ENCODE measurements at regions not wholly inside any gene's neighbourhood (a gene's known extent, or its start where the extent isn't known, plus 50 kb on each side); places are given as distances from the start of the nearest gene placed in this dataset.

- TF ChIP-seq, protein P1, sequence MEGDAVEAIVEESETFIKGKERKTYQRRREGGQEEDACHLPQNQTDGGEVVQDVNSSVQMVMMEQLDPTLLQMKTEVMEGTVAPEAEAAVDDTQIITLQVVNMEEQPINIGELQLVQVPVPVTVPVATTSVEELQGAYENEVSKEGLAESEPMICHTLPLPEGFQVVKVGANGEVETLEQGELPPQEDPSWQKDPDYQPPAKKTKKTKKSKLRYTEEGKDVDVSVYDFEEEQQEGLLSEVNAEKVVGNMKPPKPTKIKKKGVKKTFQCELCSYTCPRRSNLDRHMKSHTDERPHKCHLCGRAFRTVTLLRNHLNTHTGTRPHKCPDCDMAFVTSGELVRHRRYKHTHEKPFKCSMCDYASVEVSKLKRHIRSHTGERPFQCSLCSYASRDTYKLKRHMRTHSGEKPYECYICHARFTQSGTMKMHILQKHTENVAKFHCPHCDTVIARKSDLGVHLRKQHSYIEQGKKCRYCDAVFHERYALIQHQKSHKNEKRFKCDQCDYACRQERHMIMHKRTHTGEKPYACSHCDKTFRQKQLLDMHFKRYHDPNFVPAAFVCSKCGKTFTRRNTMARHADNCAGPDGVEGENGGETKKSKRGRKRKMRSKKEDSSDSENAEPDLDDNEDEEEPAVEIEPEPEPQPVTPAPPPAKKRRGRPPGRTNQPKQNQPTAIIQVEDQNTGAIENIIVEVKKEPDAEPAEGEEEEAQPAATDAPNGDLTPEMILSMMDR (IDR thresholded peaks at IDR 0.05; ENCODE audit: unreplicated experiment): no peak
- no peak for DNase-seq (ENCODE audit: low spot score in 2 of 2, unreplicated experiment in 2 of 2)
- H3K4me3 Mint-ChIP-seq: no peak overlapping the region
- H3K27me3 Mint-ChIP-seq (ENCODE audit: low read depth): peaks cover 8% of the 10 kb centered on the region
- no peaks in the 10 kb centered on the region for H3K4me1 Mint-ChIP-seq
- H3K27ac Mint-ChIP-seq: no peak overlapping the region
- H3K9me3 Mint-ChIP-seq: peaks cover 8% of the 10 kb centered on the region
- H3K36me3 Mint-ChIP-seq: no peaks in the 10 kb centered on the region
These were observed 399.3 kb downstream of the DOK5 start for GRCh38 chr20:54874718-54875117.

DNA sequence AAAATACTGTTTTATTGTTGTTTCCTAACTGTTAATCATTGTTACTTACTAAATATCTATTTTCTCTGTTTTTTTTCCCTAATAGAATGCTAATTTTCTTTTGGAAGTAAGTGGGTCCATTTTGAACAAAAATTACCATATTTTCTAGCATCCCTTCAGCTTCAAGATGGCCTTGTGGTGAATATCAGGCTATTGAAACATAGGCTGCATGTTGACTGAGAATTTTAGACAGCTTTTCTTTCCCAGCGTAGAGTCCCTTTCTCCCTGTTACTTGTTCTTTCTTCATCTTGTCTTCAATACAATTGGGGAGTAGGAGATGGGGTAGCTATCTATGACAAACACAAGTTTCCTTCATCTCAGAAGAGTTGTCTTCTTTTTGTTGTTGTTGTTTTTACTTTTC is 397.0 kb downstream of the DOK5 start:
- H3K4me3 Mint-ChIP-seq: no peak overlapping the region
- no peak for DNase-seq (ENCODE audit: low spot score in 2 of 2, unreplicated experiment in 2 of 2)
- peaks cover 14% of the 10 kb centered on the region for H3K27me3 Mint-ChIP-seq (ENCODE audit: low read depth)
- H3K9me3 Mint-ChIP-seq: no peaks in the 10 kb centered on the region
- TF ChIP-seq, protein P1 (IDR thresholded peaks at IDR 0.05; ENCODE audit: unreplicated experiment): no peak
- no peaks in the 10 kb centered on the region for H3K4me1 Mint-ChIP-seq
- H3K27ac Mint-ChIP-seq: no peak overlapping the region
- no peaks in the 10 kb centered on the region for H3K36me3 Mint-ChIP-seq

DNA sequence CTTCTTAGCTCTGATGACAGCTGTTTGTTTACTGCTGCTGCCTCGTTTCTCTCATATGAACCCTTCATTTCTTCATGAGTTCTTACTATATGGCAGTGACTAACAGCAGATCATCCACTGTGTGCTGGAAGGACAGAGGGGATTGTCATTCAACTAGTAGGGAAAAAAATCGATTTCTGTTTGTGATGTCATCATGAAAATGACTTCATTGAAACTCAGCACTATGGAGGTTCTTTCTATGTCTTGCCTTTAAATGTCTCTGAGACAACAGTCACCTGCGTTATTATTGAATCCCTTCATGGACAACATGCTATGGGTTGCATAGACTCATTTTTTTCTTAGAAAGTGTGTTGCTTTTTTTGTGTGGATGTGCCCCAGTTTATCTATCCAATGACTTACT is 394.4 kb downstream of the DOK5 start:
- Mint-ChIP-seq H3K36me3 (no peaks in the 10 kb centered on the region), H3K4me1 (no peaks in the 10 kb centered on the region)
- no peak for DNase-seq (ENCODE audit: low spot score in 2 of 2, unreplicated experiment in 2 of 2)

DNA sequence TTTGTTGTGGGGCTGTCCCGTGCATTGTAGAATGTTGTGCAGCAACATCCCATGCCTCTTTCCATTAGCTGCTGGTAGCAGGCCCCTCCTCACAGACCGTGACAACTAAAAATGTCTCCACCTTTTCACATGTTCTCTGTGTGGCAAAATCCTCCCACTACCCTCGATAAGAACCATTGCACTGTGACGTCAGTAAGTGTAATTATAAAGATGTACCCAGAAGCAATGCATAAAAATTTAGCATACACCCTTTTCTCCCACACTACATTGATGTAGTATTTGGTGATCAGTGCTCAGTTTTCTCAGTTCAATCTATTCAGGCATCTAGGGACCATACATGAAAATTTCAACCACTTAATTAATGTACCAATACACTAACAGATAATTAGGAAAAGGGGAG is 389.9 kb downstream of the DOK5 start:
- no peak overlapping the region for H3K27ac Mint-ChIP-seq
- TF ChIP-seq, protein P1 (IDR thresholded peaks at IDR 0.05; ENCODE audit: unreplicated experiment): no peak
- H3K9me3 Mint-ChIP-seq: no peaks in the 10 kb centered on the region
- H3K4me1 Mint-ChIP-seq: no peaks in the 10 kb centered on the region
- DNase-seq (ENCODE audit: low spot score in 2 of 2, unreplicated experiment in 2 of 2): no peak
- H3K36me3 Mint-ChIP-seq: no peaks in the 10 kb centered on the region
- no peak overlapping the region for H3K4me3 Mint-ChIP-seq
- H3K27me3 Mint-ChIP-seq (ENCODE audit: low read depth): peaks cover 9% of the 10 kb centered on the region

More for the DNA sequence above, 394.4 kb downstream of the DOK5 start:
- Mint-ChIP-seq H3K27me3 (ENCODE audit: low read depth) (peaks cover 14% of the 10 kb centered on the region), H3K9me3 (no peaks in the 10 kb centered on the region), H3K4me3 (no peak overlapping the region), H3K27ac (no peak overlapping the region)
- TF ChIP-seq, protein P1 (IDR thresholded peaks at IDR 0.05; ENCODE audit: unreplicated experiment): no peak

DNA sequence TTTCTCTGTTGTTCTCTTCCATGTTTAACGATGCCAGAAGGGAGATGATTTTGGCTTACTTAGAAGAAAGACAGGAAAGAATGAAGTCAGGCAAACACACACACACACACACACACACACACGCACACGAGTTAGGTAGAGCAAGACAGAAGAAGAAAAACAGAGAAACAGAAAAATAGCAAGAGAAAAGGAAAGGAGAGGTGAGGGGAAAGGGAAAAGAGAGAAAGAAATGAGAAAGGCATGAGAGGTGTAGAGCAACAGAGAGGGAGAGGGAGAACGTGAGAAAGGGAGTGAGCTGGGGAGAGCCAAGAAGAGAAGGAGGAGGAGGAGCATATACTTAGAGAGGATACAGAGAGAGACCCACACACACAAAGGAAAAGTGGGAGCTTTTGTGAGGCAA is 385.3 kb downstream of the DOK5 start:
- no peaks in the 10 kb centered on the region for H3K4me1 Mint-ChIP-seq
- DNase-seq (ENCODE audit: low spot score in 2 of 2, unreplicated experiment in 2 of 2): no peak
- no peak overlapping the region for H3K4me3 Mint-ChIP-seq
- no peaks in the 10 kb centered on the region for H3K9me3 Mint-ChIP-seq
- H3K36me3 Mint-ChIP-seq: no peaks in the 10 kb centered on the region
- peaks cover 9% of the 10 kb centered on the region for H3K27me3 Mint-ChIP-seq (ENCODE audit: low read depth)
- TF ChIP-seq, protein P1 (IDR thresholded peaks at IDR 0.05; ENCODE audit: unreplicated experiment): no peak
- H3K27ac Mint-ChIP-seq: no peak overlapping the region

- Mint-ChIP-seq H3K36me3 (no peaks in the 10 kb centered on the region), H3K9me3 (no peaks in the 10 kb centered on the region), H3K27me3 (ENCODE audit: low read depth) (peaks cover 12% of the 10 kb centered on the region), H3K4me1 (no peaks in the 10 kb centered on the region), H3K27ac (no peak overlapping the region), H3K4me3 (no peak overlapping the region)
- DNase-seq (ENCODE audit: low spot score in 2 of 2, unreplicated experiment in 2 of 2): no peak
- TF ChIP-seq, protein P1 (IDR thresholded peaks at IDR 0.05; ENCODE audit: unreplicated experiment): no peak
These were observed 380.8 kb downstream of the DOK5 start for GRCh38 chr20:54856202-54856601.

Measured in mesothelial cell of epicardium (in vitro differentiated cells).